Small intestine (tissue), 7 donors: ENCODE measurements at regions not wholly inside any gene's neighbourhood (a gene's known extent, or its start where the extent isn't known, plus 50 kb on each side); places are given as distances from the start of the nearest gene placed in this dataset.

ENCODE experiments used
- DNase-seq, 2 donors: peaks; one replicate each; pipeline versions ENCODE4 v3.0.0 to v3.0.0-alpha.2; 2013
- FAIRE-seq: peaks from 2 replicates; lab custom pipeline; 2012; peaks lifted over from hg19 to GRCh38; lab: Jason Lieb, UNC
- H3K27ac ChIP-seq, 3 donors: one replicate each; pipeline ENCODE4 v1.5.1; 2013; ENCODE audit warnings: low read length in 2 of 3, mild to moderate bottlenecking in 2 of 3, control low read depth in 1 of 3, inconsistent platforms in 1 of 3, low read depth in 1 of 3, moderate library complexity in 1 of 3
- H3K27me3 ChIP-seq, 3 donors: one replicate each; pipeline ENCODE4 v1.6.1; 2013; ENCODE audit warnings: low read length in 3 of 3, inconsistent platforms in 1 of 3; ENCODE audit not compliant: control insufficient read depth in 3 of 3, insufficient read depth in 3 of 3
- H3K36me3 ChIP-seq, 3 donors: one replicate each; pipeline ENCODE4 v1.6.1; 2013; ENCODE audit warnings: low read length in 3 of 3, inconsistent platforms in 1 of 3, low read depth in 1 of 3, mild to moderate bottlenecking in 1 of 3, moderate library complexity in 1 of 3; ENCODE audit not compliant: control insufficient read depth in 3 of 3, insufficient read depth in 2 of 3
- H3K4me1 ChIP-seq, 3 donors: one replicate each; pipeline ENCODE4 v1.6.1; 2013; ENCODE audit warnings: low read length in 2 of 3, inconsistent platforms in 1 of 3, low read depth in 1 of 3, mild to moderate bottlenecking in 1 of 3, moderate library complexity in 1 of 3; ENCODE audit not compliant: control insufficient read depth in 3 of 3, insufficient read depth in 2 of 3
- H3K4me3 ChIP-seq, 3 donors: one replicate each; pipeline ENCODE4 v1.5.1; 2013; ENCODE audit warnings: low read length in 3 of 3, control low read depth in 1 of 3, inconsistent platforms in 1 of 3, low read depth in 1 of 3, mild to moderate bottlenecking in 1 of 3, moderate library complexity in 1 of 3
- H3K9me3 ChIP-seq, 2 donors: one replicate each; pipeline ENCODE4 v1.6.1; 2013; ENCODE audit warnings: low read depth in 1 of 2, low read length in 1 of 2; ENCODE audit not compliant: control insufficient read depth in 2 of 2, insufficient read depth in 1 of 2
- WGBS, 3 donors: extraction: QIAGEN DNeasy Blood & Tissue Kit; methylation state at CpG; one replicate each; pipeline ENCODE4 v1.1.7; 2013; 5-methylcytosine and 5-hydroxymethylcytosine counted together
- donor health status: healthy with polysubstance abuse.
- donor health status: control.
- donor health status: control.
- donor health status: Bipolar disorder and iron deficiency.
- donor health status: healthy.

DNA sequence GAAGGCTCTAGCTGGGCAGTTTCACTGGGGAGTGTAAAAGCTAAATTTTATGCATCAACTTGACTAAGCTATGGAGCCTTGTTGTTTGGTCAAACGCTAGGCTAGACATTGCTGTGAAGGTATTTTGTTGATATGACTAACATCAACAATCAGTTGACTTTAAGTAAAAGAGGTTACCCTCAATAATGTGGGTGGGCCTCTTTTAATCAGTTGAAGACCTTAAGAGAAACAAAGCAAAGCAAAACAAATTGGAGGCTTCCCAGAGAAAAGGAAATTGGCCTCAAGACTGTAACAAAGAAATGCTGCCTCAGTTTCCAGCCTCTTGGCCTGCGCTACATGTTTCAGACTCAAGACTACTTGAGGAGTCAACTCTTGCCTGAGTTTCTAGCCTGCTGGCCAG is 50.0 kb upstream of the TSC22D1 start:
- Histone ChIP-seq H3K27me3 (peaks cover 0 to 4% (median 0%) of the 10 kb centered on the region in 3 donors), H3K4me1 (no peaks in the 10 kb centered on the region), H3K27ac (no peak overlapping the region), H3K9me3 (peaks cover 0 to 6% of the 10 kb centered on the region in 2 donors), H3K36me3 (no peaks in the 10 kb centered on the region), H3K4me3 (no peak overlapping the region)
- 93 to 97% (median 97%) methylated on average over 2 of the region's 2 CpGs for WGBS, 3 donors
- FAIRE-seq (no peak), DNase-seq (no peak)
